Adipocyte (in vitro differentiated cells): ENCODE measurements at regions not wholly inside any gene's neighbourhood (a gene's known extent, or its start where the extent isn't known, plus 50 kb on each side); places are given as distances from the start of the nearest gene placed in this dataset.

Experiments
- DNase-seq: peaks from one replicate; pipeline ENCODE4 v3.0.0-alpha.2; 2015; ENCODE audit warnings: low read depth
- H3K27me3 ChIP-seq: replicated peaks from 2 replicates; pipeline ENCODE4 v1.7.0; 2013; ENCODE audit warnings: mild to moderate bottlenecking, low read length, moderate library complexity; ENCODE audit not compliant: control insufficient read depth, insufficient read depth
- H3K36me3 ChIP-seq: 2 replicates; pipeline ENCODE4 v1.7.0; 2013; ENCODE audit warnings: low read length, mild to moderate bottlenecking, moderate library complexity; ENCODE audit not compliant: control insufficient read depth, insufficient read depth, severe bottlenecking
- H3K4me1 ChIP-seq: 2 replicates; pipeline ENCODE4 v1.7.0; 2013; ENCODE audit warnings: mild to moderate bottlenecking, low read length, moderate library complexity; ENCODE audit not compliant: control insufficient read depth, insufficient read depth
- H3K4me3 ChIP-seq: 2 replicates; pipeline ENCODE4 v1.7.0; 2013; ENCODE audit warnings: mild to moderate bottlenecking, low read length, moderate library complexity
- H3K9ac ChIP-seq: 2 replicates; pipeline ENCODE4 v1.7.0; 2013; ENCODE audit warnings: mild to moderate bottlenecking, low read length, moderate library complexity
- H3K9me3 ChIP-seq: 2 replicates; pipeline ENCODE4 v1.7.0; 2013; ENCODE audit warnings: mild to moderate bottlenecking, low read length, moderate library complexity; ENCODE audit not compliant: control insufficient read depth

- Histone ChIP-seq H3K27me3 (no peaks in the 10 kb centered on the region), H3K9ac (no peak overlapping the region), H3K36me3 (no peaks in the 10 kb centered on the region), H3K4me1 (no peaks in the 10 kb centered on the region), H3K4me3 (no peak overlapping the region), H3K9me3 (no peaks in the 10 kb centered on the region)
- no peak for DNase-seq
Observed at GRCh38 chr16:35628976-35629375, 2169.6 kb downstream of the TP53TG3F start.

GRCh38 chr16:35631261-35631945 lies 2172.0 kb downstream of the TP53TG3F start:
- Histone ChIP-seq H3K9me3 (no peaks in the 10 kb centered on the region), H3K9ac (no peak overlapping the region), H3K27me3 (no peaks in the 10 kb centered on the region), H3K4me1 (no peaks in the 10 kb centered on the region), H3K4me3 (no peak overlapping the region), H3K36me3 (no peaks in the 10 kb centered on the region)
- no peak for DNase-seq

- Histone ChIP-seq H3K27me3 (no peaks in the 10 kb centered on the region), H3K36me3 (no peaks in the 10 kb centered on the region), H3K4me1 (no peaks in the 10 kb centered on the region), H3K9me3 (no peaks in the 10 kb centered on the region), H3K9ac (no peak overlapping the region), H3K4me3 (no peak overlapping the region)
- DNase-seq = no peak
Observed at GRCh38 chr16:35636480-35637230, 2177.2 kb downstream of the TP53TG3F start.

- no peak overlapping the region for H3K9ac ChIP-seq
- H3K9me3 ChIP-seq = no peaks in the 10 kb centered on the region
Observed at GRCh38 chr16:35637683-35638082, 2178.3 kb downstream of the TP53TG3F start.

GRCh38 chr16:35639233-35640205 lies 2180.1 kb downstream of the TP53TG3F start:
- Histone ChIP-seq H3K36me3 (no peaks in the 10 kb centered on the region), H3K27me3 (no peaks in the 10 kb centered on the region), H3K9ac (no peak overlapping the region), H3K4me3 (no peak overlapping the region), H3K4me1 (no peaks in the 10 kb centered on the region), H3K9me3 (no peaks in the 10 kb centered on the region)
- DNase-seq = no peak

More at GRCh38 chr16:35637683-35638082, 2178.3 kb downstream of the TP53TG3F start:
- Histone ChIP-seq H3K27me3 (no peaks in the 10 kb centered on the region), H3K36me3 (no peaks in the 10 kb centered on the region), H3K4me3 (no peak overlapping the region), H3K4me1 (no peaks in the 10 kb centered on the region)
- no peak for DNase-seq

- H3K9ac ChIP-seq = no peak overlapping the region
- no peaks in the 10 kb centered on the region for H3K36me3 ChIP-seq
- H3K4me1 ChIP-seq = no peaks in the 10 kb centered on the region
- DNase-seq = no peak
- H3K4me3 ChIP-seq = no peak overlapping the region
- no peaks in the 10 kb centered on the region for H3K9me3 ChIP-seq
- no peaks in the 10 kb centered on the region for H3K27me3 ChIP-seq
Observed at GRCh38 chr16:35642322-35642835, 2183.0 kb downstream of the TP53TG3F start.

- H3K9ac ChIP-seq = no peak overlapping the region
- H3K36me3 ChIP-seq = no peaks in the 10 kb centered on the region
- H3K4me3 ChIP-seq = no peak overlapping the region
- no peak for DNase-seq
- peaks cover 3% of the 10 kb centered on the region for H3K9me3 ChIP-seq
- no peaks in the 10 kb centered on the region for H3K4me1 ChIP-seq
- H3K27me3 ChIP-seq = no peaks in the 10 kb centered on the region
Observed at GRCh38 chr16:35651841-35652240, 2192.4 kb downstream of the TP53TG3F start.

GRCh38 chr16:35664091-35664693 lies 2204.8 kb downstream of the TP53TG3F start:
- DNase-seq = no peak
- no peaks in the 10 kb centered on the region for H3K27me3 ChIP-seq
- H3K4me3 ChIP-seq = no peak overlapping the region
- no peaks in the 10 kb centered on the region for H3K9me3 ChIP-seq
- H3K36me3 ChIP-seq = no peaks in the 10 kb centered on the region
- no peaks in the 10 kb centered on the region for H3K4me1 ChIP-seq
- no peak overlapping the region for H3K9ac ChIP-seq

- no peak for DNase-seq
- H3K4me1 ChIP-seq = no peaks in the 10 kb centered on the region
- H3K9me3 ChIP-seq = peaks cover 6% of the 10 kb centered on the region
- H3K27me3 ChIP-seq = no peaks in the 10 kb centered on the region
- H3K36me3 ChIP-seq = no peaks in the 10 kb centered on the region
- no peak overlapping the region for H3K9ac ChIP-seq
- H3K4me3 ChIP-seq = no peak overlapping the region
Observed at GRCh38 chr16:35685085-35685484, 2225.7 kb downstream of the TP53TG3F start.

GRCh38 chr16:35686595-35686994 lies 2227.2 kb downstream of the TP53TG3F start:
- Histone ChIP-seq H3K4me3 (no peak overlapping the region), H3K27me3 (no peaks in the 10 kb centered on the region), H3K9ac (no peak overlapping the region), H3K9me3 (peaks cover 5% of the 10 kb centered on the region), H3K4me1 (no peaks in the 10 kb centered on the region), H3K36me3 (no peaks in the 10 kb centered on the region)
- DNase-seq = no peak
